SK-N-SH (cell line): ENCODE measurements at regions not wholly inside any gene's neighbourhood (a gene's known extent, or its start where the extent isn't known, plus 50 kb on each side); places are given as distances from the start of the nearest gene placed in this dataset.

ENCODE experiments used
- CTCF ChIA-PET: fragments of 300-600, 350-600 bp; formaldehyde crosslinking; extraction: SDS; loops from one replicate; lab custom pipeline; 2021; lab: Yijun Ruan, JAX
- POLR2A ChIA-PET: fragments of 350-600 bp; sonication (Branson Sonifier 250); formaldehyde crosslinking; extraction: SDS; loops from one replicate; lab custom pipeline; 2020; ENCODE audit warnings: antibody characterized with exemption, inconsistent platforms; lab: Yijun Ruan, JAX
- DNase-seq: peaks from one replicate; pipeline ENCODE4 v3.0.0; 2012
- H2AFZ ChIP-seq: fragments of 200-600 bp; sonication (generic); 2 replicates; pipeline ENCODE4 v1.8.1; 2016; ENCODE audit warnings: antibody characterized with exemption, mild to moderate bottlenecking, low read depth
- H3F3A ChIP-seq: fragments of 200-600 bp; sonication (generic); replicated peaks from 2 replicates; pipeline ENCODE3; 2016; ENCODE audit warnings: antibody characterized with exemption, mild to moderate bottlenecking; ENCODE audit not compliant: insufficient read depth
- H3K27ac ChIP-seq, 2 experiments: fragments of 200-500 bp in 1 of 2; fragments of 200-600 bp in 1 of 2; sonication (Bioruptor generic) in 1 of 2; sonication (generic), shearing (Covaris generic) in 1 of 2; 2 replicates each; pipeline versions ENCODE4 v1.5.1 to v1.6.1; 2014 to 2016; ENCODE audit warnings: low read depth in 2 of 2, inconsistent platforms in 1 of 2, low read length in 1 of 2, mild to moderate bottlenecking in 1 of 2, mixed read lengths in 1 of 2
- H3K27me3 ChIP-seq: fragments of 200-600 bp; sonication (generic), shearing (Covaris generic); 2 replicates; pipeline ENCODE4 v1.6.1; 2016; ENCODE audit warnings: mixed run types; ENCODE audit not compliant: insufficient read depth
- H3K36me3 ChIP-seq, 2 experiments: fragments of 200-500 bp in 1 of 2; fragments of 200-600 bp in 1 of 2; sonication (Bioruptor generic) in 1 of 2; sonication (generic) in 1 of 2; replicated peaks in 1 of 2; 2 replicates each; pipeline versions ENCODE3 to v1.5.1; 2014 to 2016; ENCODE audit warnings: low read length in 1 of 2, mild to moderate bottlenecking in 1 of 2; ENCODE audit not compliant: insufficient read depth in 2 of 2, control insufficient read depth in 1 of 2
- H3K4me1 ChIP-seq, 2 experiments: fragments of 200-500 bp in 1 of 2; fragments of 200-600 bp in 1 of 2; sonication (Bioruptor generic) in 1 of 2; sonication (generic), shearing (Covaris generic) in 1 of 2; 2 replicates each; pipeline versions ENCODE4 v1.5.1 to v1.6.1; 2014 to 2016; ENCODE audit warnings: low read depth in 1 of 2, low read length in 1 of 2, mixed run types in 1 of 2; ENCODE audit not compliant: insufficient read depth in 2 of 2, control insufficient read depth in 1 of 2
- H3K4me2 ChIP-seq: fragments of 200-600 bp; sonication (generic), shearing (Covaris generic); 2 replicates; pipeline ENCODE4 v1.6.1; 2017; ENCODE audit warnings: mixed run types
- H3K4me3 ChIP-seq, 2 experiments: fragments of 200-500 bp in 1 of 2; fragments of 200-600 bp in 1 of 2; sonication (Bioruptor generic) in 1 of 2; sonication (generic), shearing (Covaris generic) in 1 of 2; 2 replicates each; pipeline versions ENCODE4 v1.5.1 to v1.8.1; 2014 to 2016; ENCODE audit warnings: low read depth in 2 of 2, inconsistent platforms in 1 of 2, low read length in 1 of 2, mild to moderate bottlenecking in 1 of 2, mixed read lengths in 1 of 2, moderate library complexity in 1 of 2
- H3K79me2 ChIP-seq: fragments of 200-600 bp; sonication (generic); 2 replicates; pipeline ENCODE4 v1.8.1; 2017; ENCODE audit warnings: mild to moderate bottlenecking; ENCODE audit not compliant: insufficient read depth
- H3K9ac ChIP-seq: fragments of 200-600 bp; sonication (generic); 2 replicates; pipeline ENCODE4 v1.6.1; 2017; ENCODE audit warnings: mixed run types
- H3K9me2 ChIP-seq: fragments of 200-600 bp; sonication (generic); 2 replicates; pipeline ENCODE4 v1.6.1; 2017; ENCODE audit warnings: mixed run types
- H3K9me3 ChIP-seq: fragments of 200-600 bp; sonication (generic); 2 replicates; pipeline ENCODE4 v1.6.1; 2017; ENCODE audit warnings: mixed run types, mild to moderate bottlenecking, moderate library complexity
- H4K20me1 ChIP-seq: fragments of 200-600 bp; sonication (generic); 2 replicates; pipeline ENCODE4 v1.6.1; 2017; ENCODE audit warnings: mild to moderate bottlenecking, mixed run types; ENCODE audit not compliant: insufficient read depth
- CHD2 ChIP-seq: fragments of 150-350 bp; IDR thresholded peaks from 2 replicates; pipeline ENCODE4 v1.6.1; 2018; ENCODE audit warnings: low read length; ENCODE audit not compliant: partially characterized antibody
- FOSL2 ChIP-seq: IDR thresholded peaks from 2 replicates; pipeline ENCODE4 v1.4.0; 2012; ENCODE audit warnings: low read depth, mild to moderate bottlenecking, moderate library complexity, borderline replicate concordance
- FOXJ3 ChIP-seq: sonication (generic); formaldehyde crosslinking; IDR thresholded peaks from 2 replicates; pipeline ENCODE4 v1.5.1; 2020; ENCODE audit warnings: mild to moderate bottlenecking, missing genetic modification reagents
- FOXM1 ChIP-seq: IDR thresholded peaks from 2 replicates; pipeline ENCODE4 v1.4.0; 2012; ENCODE audit warnings: low read depth, mild to moderate bottlenecking
- GABPA ChIP-seq: IDR thresholded peaks from 2 replicates; pipeline ENCODE4 v1.4.0; 2012; ENCODE audit warnings: low read depth, mild to moderate bottlenecking
- GATA2 ChIP-seq: sonication (generic); formaldehyde crosslinking; IDR thresholded peaks from 2 replicates; pipeline ENCODE4 v1.5.0; 2020; ENCODE audit warnings: mild to moderate bottlenecking, missing genetic modification reagents
- MAX ChIP-seq: IDR thresholded peaks from 2 replicates; pipeline ENCODE4 v1.4.0; 2012; ENCODE audit warnings: low read depth
- MEF2A ChIP-seq: IDR thresholded peaks from 2 replicates; pipeline ENCODE4 v1.4.0; 2012; ENCODE audit warnings: low read depth, borderline replicate concordance
- NFIC ChIP-seq: IDR thresholded peaks from 2 replicates; pipeline ENCODE4 v1.4.0; 2012; ENCODE audit warnings: borderline replicate concordance
- NRF1 ChIP-seq: IDR thresholded peaks from 2 replicates; pipeline ENCODE4 v1.6.1; 2012; ENCODE audit warnings: low read depth, mild to moderate bottlenecking, low read length
- PBX3 ChIP-seq: IDR thresholded peaks from 2 replicates; pipeline ENCODE4; 2012
- RAD21 ChIP-seq: IDR thresholded peaks from 2 replicates; pipeline ENCODE4 v1.6.1; 2012; ENCODE audit warnings: mild to moderate bottlenecking, low read length
- RCOR1 ChIP-seq: fragments of 150-350 bp; IDR thresholded peaks from 2 replicates; pipeline ENCODE4 v1.6.1; 2017; ENCODE audit warnings: antibody characterized with exemption, low read length
- SIN3A ChIP-seq: IDR thresholded peaks from 2 replicates; pipeline ENCODE4 v1.6.1; 2012; ENCODE audit warnings: low read depth, mild to moderate bottlenecking, low read length, moderate library complexity, borderline replicate concordance
- SMC3 ChIP-seq: IDR thresholded peaks from 2 replicates; pipeline ENCODE4 v1.6.1; 2012; ENCODE audit warnings: low read depth, low read length, improper control_type of control experiment
- TCF12 ChIP-seq: IDR thresholded peaks from 2 replicates; pipeline ENCODE4 v1.4.0; 2012
- TEAD4 ChIP-seq: IDR thresholded peaks from 2 replicates; pipeline ENCODE4 v1.4.0; 2012; ENCODE audit warnings: mild to moderate bottlenecking, borderline replicate concordance; ENCODE audit not compliant: insufficient read depth
- WGBS: methylation state at CpG from one replicate; pipeline ENCODE4 v1.1.6; 2017; ENCODE audit warnings: low lambda C conversion rate; 5-methylcytosine and 5-hydroxymethylcytosine counted together
- TF ChIP-seq, protein P1 (sequence below): fragments of 150-350 bp; IDR thresholded peaks from 2 replicates; pipeline ENCODE4 v1.6.1; 2016; ENCODE audit warnings: mild to moderate bottlenecking, low read depth, low read length
- TF ChIP-seq, protein P2 (sequence below): IDR thresholded peaks from 2 replicates; pipeline ENCODE4 v1.4.0; 2012; ENCODE audit warnings: low read depth, borderline replicate concordance

- H3K4me2 ChIP-seq, result no peak overlapping the region
- no peaks in the 10 kb centered on the region for H3K9me3 ChIP-seq
- ChIA-PET POLR2A (no interaction called here), CTCF (interaction anchor here (1.2 kb wide), 1 partner anchor 405 kb away, joined by 3 read pairs; no protein-coding TSS in a partner anchor)
- H3K27ac ChIP-seq, result no peak overlapping the region
- no peak overlapping the region for H2AFZ ChIP-seq
- H3K27me3 ChIP-seq, result peaks cover 66% of the 10 kb centered on the region
- H3K79me2 ChIP-seq, result no peaks in the 10 kb centered on the region
- 30% methylated on average over 6 of the region's 19 CpGs for WGBS
- no peak for DNase-seq
- TF ChIP-seq FOXM1 (no peak), GABPA (no peak), RCOR1 (no peak), SIN3A (no peak), FOSL2 (no peak), MEF2A (no peak), FOXJ3 (CRISPR knock-in tag) (no peak), GATA2 (no peak), TCF12 (no peak), PBX3 (no peak), SMC3 (no peak), TEAD4 (no peak), NRF1 (no peak), MAX (no peak), NFIC (no peak), RAD21 (no peak), CHD2 (no peak)
- TF ChIP-seq, protein P1, sequence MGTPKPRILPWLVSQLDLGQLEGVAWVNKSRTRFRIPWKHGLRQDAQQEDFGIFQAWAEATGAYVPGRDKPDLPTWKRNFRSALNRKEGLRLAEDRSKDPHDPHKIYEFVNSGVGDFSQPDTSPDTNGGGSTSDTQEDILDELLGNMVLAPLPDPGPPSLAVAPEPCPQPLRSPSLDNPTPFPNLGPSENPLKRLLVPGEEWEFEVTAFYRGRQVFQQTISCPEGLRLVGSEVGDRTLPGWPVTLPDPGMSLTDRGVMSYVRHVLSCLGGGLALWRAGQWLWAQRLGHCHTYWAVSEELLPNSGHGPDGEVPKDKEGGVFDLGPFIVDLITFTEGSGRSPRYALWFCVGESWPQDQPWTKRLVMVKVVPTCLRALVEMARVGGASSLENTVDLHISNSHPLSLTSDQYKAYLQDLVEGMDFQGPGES, result no peak
- TF ChIP-seq, protein P2, sequence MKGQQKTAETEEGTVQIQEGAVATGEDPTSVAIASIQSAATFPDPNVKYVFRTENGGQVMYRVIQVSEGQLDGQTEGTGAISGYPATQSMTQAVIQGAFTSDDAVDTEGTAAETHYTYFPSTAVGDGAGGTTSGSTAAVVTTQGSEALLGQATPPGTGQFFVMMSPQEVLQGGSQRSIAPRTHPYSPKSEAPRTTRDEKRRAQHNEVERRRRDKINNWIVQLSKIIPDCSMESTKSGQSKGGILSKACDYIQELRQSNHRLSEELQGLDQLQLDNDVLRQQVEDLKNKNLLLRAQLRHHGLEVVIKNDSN, result no peak
- no peak overlapping the region for H3K9ac ChIP-seq
- H3K4me3 ChIP-seq, result no peak overlapping the region
- H3K4me1 ChIP-seq, result no peaks in the 10 kb centered on the region
- no peaks in the 10 kb centered on the region for H3K9me2 ChIP-seq
- H3F3A ChIP-seq, result no peaks in the 10 kb centered on the region
- H3K36me3 ChIP-seq, result no peaks in the 10 kb centered on the region
- H4K20me1 ChIP-seq, result no peaks in the 10 kb centered on the region
Observed at GRCh38 chr13:112202266-112202665, 135.3 kb downstream of the SOX1 start.
